OCI-LY1 (cell line): ENCODE measurements at regions not wholly inside any gene's neighbourhood (a gene's known extent, or its start where the extent isn't known, plus 50 kb on each side); places are given as distances from the start of the nearest gene placed in this dataset.

ENCODE experiments used
- CTCF ChIP-seq: fragments of 200-600 bp; sonication (generic), shearing (Covaris generic); IDR thresholded peaks from 2 replicates; pipeline ENCODE4 v1.5.1; 2017; ENCODE audit warnings: mild to moderate bottlenecking, antibody characterized with exemption, low read length, moderate library complexity, mixed read lengths
- EZH2 ChIP-seq: fragments of 200-600 bp; sonication (generic), shearing (Covaris generic); IDR thresholded peaks from 2 replicates; pipeline ENCODE4 v1.8.0; 2017; ENCODE audit warnings: borderline replicate concordance, mixed run types, mild to moderate bottlenecking, antibody characterized with exemption, low read length, moderate library complexity, mixed read lengths

- no peak for TF ChIP-seq CTCF
- TF ChIP-seq EZH2: no peak
These were observed 80.1 kb downstream of the IRF2BPL start for GRCh38 chr14:76948213-76948947.
